Pancreas (tissue), 10 donors: ENCODE measurements at regions not wholly inside any gene's neighbourhood (a gene's known extent, or its start where the extent isn't known, plus 50 kb on each side); places are given as distances from the start of the nearest gene placed in this dataset.

ENCODE experiments used
- ATAC-seq, 4 donors: fragments of 200-7000 bp; cut with Tn5 transposase; one replicate each; pipeline versions ENCODE4 v1.8.0 to v1.9.1; 2020; ENCODE audit warnings: mild to moderate bottlenecking in 4 of 4, moderate library complexity in 4 of 4
- DNase-seq, 6 donors: peaks; one replicate each; pipeline ENCODE4 v3.0.0-alpha.2; 2020
- FAIRE-seq: peaks from 2 replicates; lab custom pipeline; 2012; peaks lifted over from hg19 to GRCh38; lab: Jason Lieb, UNC
- H3K27ac ChIP-seq, 4 donors: fragments of 200-600 bp; sonication (generic); 1 replicate in 3 of 4; 2 replicates in 1 of 4; pipeline versions ENCODE4 v1.5.0 to v1.8.0; 2020
- H3K27me3 ChIP-seq, 4 donors: fragments of 200-600 bp; one replicate each; pipeline ENCODE4 v1.8.0; 2021
- H3K36me3 ChIP-seq, 3 donors: fragments of 200-600 bp; sonication (generic) in 1 of 3; one replicate each; pipeline versions ENCODE4 v1.5.0 to v1.8.0; 2020 to 2021
- H3K4me1 ChIP-seq, 3 donors: fragments of 200-600 bp; one replicate each; pipeline ENCODE4 v1.8.0; 2021
- H3K4me3 ChIP-seq, 4 donors: fragments of 200-600 bp; sonication (generic) in 2 of 4; one replicate each; pipeline versions ENCODE4 v1.5.0 to v1.8.0; 2020 to 2021
- H3K9me3 ChIP-seq, 4 donors: fragments of 200-600 bp; one replicate each; pipeline ENCODE4 v1.8.0; 2021
- WGBS, 2 donors: extraction: QIAGEN DNeasy Blood & Tissue Kit; methylation state at CpG; one replicate each; pipeline ENCODE4 v1.1.7; 2013; 5-methylcytosine and 5-hydroxymethylcytosine counted together
- intact Hi-C, 3 donors: fragments of 100-400 bp; cut with DNase I; formaldehyde crosslinking; loops; one replicate each; pipeline versions ENCODE4 v1.11.1 to v1.14.2; 2022
- TF ChIP-seq, protein P1 (sequence below), 4 donors: fragments of 200-600 bp; sonication (generic) in 3 of 4; IDR thresholded peaks; one replicate each; pipeline versions ENCODE4 v1.5.0 to v1.8.0; 2021; ENCODE audit warnings: antibody characterized with exemption in 4 of 4
- donor health status: healthy with polysubstance abuse.
- donor health status: DM: no; HTN: no; CAD: no; lungs with moderate emphysema.
- donor health status: DM: no; HTN: no; CAD: no.
- donor health status: control.
- donor health status: control.
- donor health status: Bipolar disorder and iron deficiency.
- donor health status: DM: yes; HTN: yes; CAD: no.
- donor health status: DM: no; HTN: no; CAD: no.
- donor health status: DM: no; HTN: no; CAD: no.
- donor health status: DM: yes; HTN: yes; CAD: no.

DNA sequence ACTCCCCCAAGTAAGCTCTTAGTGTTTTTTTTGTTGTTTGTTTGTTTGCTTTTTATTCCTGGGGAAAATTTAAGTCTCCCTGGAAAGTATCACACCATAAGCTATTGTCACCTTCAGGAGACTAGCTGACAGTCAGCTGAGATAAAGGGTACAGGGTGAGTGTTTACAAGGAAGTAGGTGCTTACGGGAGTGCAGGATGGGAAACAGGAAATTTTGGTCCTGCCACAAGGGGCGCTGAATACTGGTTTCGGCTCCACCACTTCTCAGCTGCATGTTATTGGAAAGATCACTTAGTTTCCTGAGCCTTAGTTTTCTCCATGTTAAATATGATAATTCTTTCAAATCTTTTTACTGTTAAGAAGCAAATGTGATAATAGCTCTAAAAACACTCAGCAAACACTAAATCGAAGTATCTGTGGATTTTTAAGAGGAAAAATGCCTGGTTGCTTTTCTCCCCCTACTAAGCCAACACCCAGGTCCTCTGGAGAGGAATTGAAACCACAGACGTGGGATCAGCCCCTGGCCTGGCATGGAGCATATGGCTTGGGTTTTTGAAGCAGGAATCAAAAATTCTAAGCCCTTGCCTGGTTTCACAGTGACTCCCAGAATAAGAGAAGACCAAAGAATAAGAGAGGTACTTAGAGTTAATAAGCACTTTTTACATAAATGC lies 90.7 kb downstream of the SCN11A start:
- H3K4me3 ChIP-seq = no peak overlapping the region
- H3K36me3 ChIP-seq = no peaks in the 10 kb centered on the region
- WGBS, 2 donors = 7 to 12% methylated on average over 5 of the region's 5 CpGs
- TF ChIP-seq, protein P1, sequence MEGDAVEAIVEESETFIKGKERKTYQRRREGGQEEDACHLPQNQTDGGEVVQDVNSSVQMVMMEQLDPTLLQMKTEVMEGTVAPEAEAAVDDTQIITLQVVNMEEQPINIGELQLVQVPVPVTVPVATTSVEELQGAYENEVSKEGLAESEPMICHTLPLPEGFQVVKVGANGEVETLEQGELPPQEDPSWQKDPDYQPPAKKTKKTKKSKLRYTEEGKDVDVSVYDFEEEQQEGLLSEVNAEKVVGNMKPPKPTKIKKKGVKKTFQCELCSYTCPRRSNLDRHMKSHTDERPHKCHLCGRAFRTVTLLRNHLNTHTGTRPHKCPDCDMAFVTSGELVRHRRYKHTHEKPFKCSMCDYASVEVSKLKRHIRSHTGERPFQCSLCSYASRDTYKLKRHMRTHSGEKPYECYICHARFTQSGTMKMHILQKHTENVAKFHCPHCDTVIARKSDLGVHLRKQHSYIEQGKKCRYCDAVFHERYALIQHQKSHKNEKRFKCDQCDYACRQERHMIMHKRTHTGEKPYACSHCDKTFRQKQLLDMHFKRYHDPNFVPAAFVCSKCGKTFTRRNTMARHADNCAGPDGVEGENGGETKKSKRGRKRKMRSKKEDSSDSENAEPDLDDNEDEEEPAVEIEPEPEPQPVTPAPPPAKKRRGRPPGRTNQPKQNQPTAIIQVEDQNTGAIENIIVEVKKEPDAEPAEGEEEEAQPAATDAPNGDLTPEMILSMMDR (IDR thresholded peaks at IDR 0.05) = peak; percentile 43 to 62 (median 53)
- ATAC-seq = peak; percentile 96 to 99 (median 98)
- intact Hi-C loops = no loop called here
- peak overlapping the region in 1 of 4 donors; percentile 50 for H3K27ac ChIP-seq
- H3K4me1 ChIP-seq = peaks cover 0 to 6% (median 5%) of the 10 kb centered on the region in 3 donors
- DNase-seq = peak in 5 of 6 donors; percentile 50 to 69 (median 55)
- FAIRE-seq = no peak
- H3K9me3 ChIP-seq = no peaks in the 10 kb centered on the region
- H3K27me3 ChIP-seq = no peaks in the 10 kb centered on the region

DNA sequence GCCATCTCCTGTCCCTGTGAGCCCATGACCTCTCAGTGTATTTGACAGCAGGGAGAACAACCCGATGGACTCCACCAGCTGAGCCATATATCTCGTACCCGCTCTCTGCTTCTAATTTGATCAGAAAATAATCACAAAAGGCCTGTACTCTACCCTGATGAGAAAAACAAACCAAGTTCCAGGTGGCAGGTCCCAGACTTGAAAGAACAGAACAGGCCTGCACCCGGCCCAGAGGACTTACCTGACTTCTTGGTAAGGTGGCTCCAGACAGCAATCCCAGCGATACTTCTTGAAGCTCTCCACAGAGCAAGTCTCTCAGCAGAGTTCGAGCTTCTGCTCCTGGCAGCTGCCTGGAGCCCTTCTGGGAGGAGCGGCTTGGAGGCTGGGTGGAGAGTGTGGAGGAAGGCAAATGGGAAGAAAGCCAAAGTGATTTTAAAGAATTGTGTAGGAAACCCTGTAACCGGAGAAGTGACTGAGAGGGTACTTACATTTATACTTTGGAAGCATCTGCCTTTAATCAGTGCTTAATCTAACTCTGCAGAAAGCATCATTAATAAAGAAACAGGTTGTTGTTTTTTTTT lies 91.6 kb downstream of the SCN11A start:
- WGBS, 2 donors = 42 to 48% methylated on average over 8 of the region's 8 CpGs
- TF ChIP-seq, protein P1 (IDR thresholded peaks at IDR 0.05) = no peak
- Histone ChIP-seq H3K9me3 (no peaks in the 10 kb centered on the region), H3K36me3 (no peaks in the 10 kb centered on the region), H3K4me1 (peaks cover 0 to 6% (median 5%) of the 10 kb centered on the region in 3 donors), H3K27ac (no peak overlapping the region), H3K4me3 (no peak overlapping the region), H3K27me3 (no peaks in the 10 kb centered on the region)
- peak; percentile 41 to 67 (median 62) for ATAC-seq
- FAIRE-seq = no peak
- intact Hi-C loops = no loop called here
- DNase-seq = peak in 3 of 6 donors; percentile 5 to 17 (median 13)

GRCh38 chr3:38958026-38958720 lies 93.6 kb downstream of the SCN11A start:
- TF ChIP-seq, protein P1 (IDR thresholded peaks at IDR 0.05) = no peak
- Histone ChIP-seq H3K27me3 (no peaks in the 10 kb centered on the region), H3K27ac (no peak overlapping the region), H3K4me3 (no peak overlapping the region), H3K36me3 (no peaks in the 10 kb centered on the region), H3K4me1 (peaks cover 0 to 6% (median 5%) of the 10 kb centered on the region in 3 donors), H3K9me3 (no peaks in the 10 kb centered on the region)
- WGBS, 2 donors = 91 to 96% methylated on average over 5 of the region's 5 CpGs
- no peak for FAIRE-seq
- no peak for DNase-seq
- no peak for ATAC-seq
- intact Hi-C loops = no loop called here

DNA sequence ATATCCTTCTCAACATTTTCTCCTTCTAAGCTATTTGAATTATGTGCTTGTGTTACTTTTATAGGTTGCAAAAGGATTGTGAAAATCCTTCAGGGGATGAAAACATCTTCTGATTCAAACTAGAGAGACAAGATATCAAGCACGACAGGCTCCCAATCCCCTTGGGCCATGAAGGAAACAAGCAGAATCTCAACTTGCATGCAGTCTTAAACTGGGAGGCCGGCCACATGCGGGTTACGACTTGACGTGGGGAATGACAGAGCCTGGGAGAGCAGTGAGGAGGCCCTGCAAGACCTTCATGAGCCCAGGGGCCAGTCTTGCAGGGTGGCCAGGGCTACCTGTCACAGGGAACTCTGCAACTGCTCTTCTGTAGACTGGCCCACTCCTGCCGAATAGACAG lies 94.4 kb downstream of the SCN11A start:
- ATAC-seq = no peak
- Histone ChIP-seq H3K27me3 (no peaks in the 10 kb centered on the region), H3K36me3 (no peaks in the 10 kb centered on the region), H3K27ac (no peak overlapping the region), H3K4me1 (peaks cover 0 to 6% (median 5%) of the 10 kb centered on the region in 3 donors), H3K9me3 (no peaks in the 10 kb centered on the region), H3K4me3 (no peak overlapping the region)
- 84 to 88% methylated on average over 6 of the region's 6 CpGs for WGBS, 2 donors
- TF ChIP-seq, protein P1 (IDR thresholded peaks at IDR 0.05) = no peak
- intact Hi-C loops = no loop called here
- no peak for DNase-seq
- FAIRE-seq = no peak
